Neural cell (in vitro differentiated cells): ENCODE measurements at regions not wholly inside any gene's neighbourhood (a gene's known extent, or its start where the extent isn't known, plus 50 kb on each side); places are given as distances from the start of the nearest gene placed in this dataset.

Experiments
- H2AFZ ChIP-seq: fragments of 200-600, 300-800 bp; sonication (generic), shearing (Covaris generic); 2 replicates; pipeline ENCODE4 v1.6.0; 2014; ENCODE audit warnings: low read depth, mild to moderate bottlenecking, antibody characterized with exemption, low read length, moderate library complexity
- H3F3A ChIP-seq: fragments of 200-600 bp; shearing (Covaris generic); 2 replicates; pipeline ENCODE4 v1.6.1; 2016; ENCODE audit warnings: mild to moderate bottlenecking, moderate library complexity, mixed read lengths, antibody characterized with exemption, low read length; ENCODE audit not compliant: insufficient read depth, poor library complexity, severe bottlenecking
- H3K27ac ChIP-seq: fragments of 200-600, 300-800 bp; sonication (generic), shearing (Covaris generic); 2 replicates; pipeline ENCODE4 v1.5.1; 2014; ENCODE audit warnings: mild to moderate bottlenecking, low read length, moderate library complexity
- H3K27me3 ChIP-seq: fragments of 300-800, 200-600 bp; sonication (generic), shearing (Covaris generic); 2 replicates; pipeline ENCODE4 v1.6.0; 2014; ENCODE audit warnings: mild to moderate bottlenecking, low read depth, low read length, moderate library complexity; ENCODE audit not compliant: insufficient read depth
- H3K36me3 ChIP-seq: fragments of 300-800, 200-600 bp; sonication (generic), shearing (Covaris generic); 2 replicates; pipeline ENCODE4 v1.5.1; 2014; ENCODE audit warnings: mild to moderate bottlenecking, antibody characterized with exemption, low read length, moderate library complexity; ENCODE audit not compliant: insufficient read depth
- H3K4me2 ChIP-seq: fragments of 300-800, 200-600 bp; sonication (generic), shearing (Covaris generic); 2 replicates; pipeline ENCODE4 v1.6.0; 2014; ENCODE audit warnings: mild to moderate bottlenecking, low read length
- H3K4me3 ChIP-seq: fragments of 300-800, 200-600 bp; sonication (generic), shearing (Covaris generic); 2 replicates; pipeline ENCODE4 v1.5.1; 2014; ENCODE audit warnings: mild to moderate bottlenecking, low read length, moderate library complexity
- H3K79me2 ChIP-seq: fragments of 200-600 bp; shearing (Covaris generic); replicated peaks from 2 replicates; pipeline ENCODE4 v1.6.0; 2014; ENCODE audit warnings: mild to moderate bottlenecking, low read length, moderate library complexity; ENCODE audit not compliant: insufficient read depth
- H3K9ac ChIP-seq: fragments of 300-800, 200-600 bp; sonication (generic), shearing (Covaris generic); 2 replicates; pipeline ENCODE4 v1.6.1; 2016; ENCODE audit warnings: mild to moderate bottlenecking, low read length, mixed read lengths
- H3K9me2 ChIP-seq: fragments of 200-600 bp; shearing (Covaris generic); 2 replicates; pipeline ENCODE4 v1.6.1; 2016; ENCODE audit warnings: mild to moderate bottlenecking, low read length, mixed read lengths; ENCODE audit not compliant: insufficient read depth
- H3K9me3 ChIP-seq: fragments of 200-600, 300-800 bp; sonication (generic), shearing (Covaris generic); 2 replicates; pipeline ENCODE4 v1.6.1; 2016; ENCODE audit warnings: mild to moderate bottlenecking, mixed run types, low read length, moderate library complexity, mixed read lengths
- H4K20me1 ChIP-seq: fragments of 200-600 bp; shearing (Covaris generic); 2 replicates; pipeline ENCODE4 v1.6.1; 2016; ENCODE audit warnings: mild to moderate bottlenecking, mixed run types; ENCODE audit not compliant: insufficient read depth
- EP300 ChIP-seq: fragments of 450-650 bp; conservative IDR thresholded peaks from 2 replicates; pipeline ENCODE4 v1.6.1; 2014; ENCODE audit warnings: antibody characterized with exemption, mild to moderate bottlenecking, moderate library complexity; ENCODE audit not compliant: poor library complexity, severe bottlenecking
- EZH2 ChIP-seq: fragments of 200-600, 300-800 bp; shearing (Covaris generic), sonication (generic); IDR thresholded peaks from 2 replicates; pipeline ENCODE4 v1.6.1; 2014; ENCODE audit warnings: antibody characterized with exemption, low read length, borderline replicate concordance, mild to moderate bottlenecking; ENCODE audit not compliant: insufficient read depth, poor library complexity, severe bottlenecking
- MXI1 ChIP-seq: fragments of 450-650 bp; conservative IDR thresholded peaks from 2 replicates; pipeline ENCODE4 v1.6.1; 2014; ENCODE audit warnings: antibody characterized with exemption, mild to moderate bottlenecking; ENCODE audit not compliant: poor library complexity, severe bottlenecking
- POLR2AphosphoS5 ChIP-seq: IDR thresholded peaks from 2 replicates; pipeline ENCODE4 v1.6.1; 2012
- RAD21 ChIP-seq: fragments of 450-650 bp; conservative IDR thresholded peaks from 2 replicates; pipeline ENCODE4 v1.6.1; 2014; ENCODE audit warnings: antibody characterized with exemption, mild to moderate bottlenecking, moderate library complexity
- SMC3 ChIP-seq: fragments of 450-650 bp; conservative IDR thresholded peaks from 2 replicates; pipeline ENCODE4 v1.6.1; 2014; ENCODE audit warnings: antibody characterized with exemption, mild to moderate bottlenecking, moderate library complexity; ENCODE audit not compliant: poor library complexity
- TAF1 ChIP-seq: IDR thresholded peaks from 2 replicates; pipeline ENCODE4 v1.6.1; 2012; ENCODE audit warnings: low read depth
- TF ChIP-seq, protein P1 (sequence below): IDR thresholded peaks from 2 replicates; pipeline ENCODE4 v1.6.1; 2012; ENCODE audit warnings: borderline replicate concordance
- TF ChIP-seq, protein P2 (sequence below): fragments of 450-650 bp; IDR thresholded peaks from 2 replicates; pipeline ENCODE4 v1.5.1; 2014; ENCODE audit warnings: antibody characterized with exemption, mild to moderate bottlenecking, moderate library complexity; ENCODE audit not compliant: poor library complexity, severe bottlenecking

DNA sequence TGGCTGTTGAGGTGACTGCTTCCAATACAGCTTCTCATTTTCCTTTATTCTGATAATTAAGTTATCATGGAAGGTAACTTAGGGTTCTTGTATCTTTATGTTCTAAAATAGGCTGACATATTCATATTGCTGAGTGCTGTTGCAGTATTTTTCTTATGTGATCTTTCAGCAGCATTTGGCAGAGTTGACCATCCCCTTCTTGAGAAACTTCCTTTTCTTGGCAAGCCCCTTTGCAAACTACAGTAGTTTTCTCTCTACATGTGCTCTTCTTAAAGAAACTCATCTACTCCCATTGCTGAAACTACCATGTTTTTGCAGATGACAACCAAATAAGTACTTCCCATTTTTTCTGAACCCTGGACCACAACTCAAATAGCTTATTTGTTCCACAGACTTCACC lies 476.5 kb upstream of the TRIB2 start:
- Histone ChIP-seq H4K20me1 (no peaks in the 10 kb centered on the region), H3K36me3 (no peaks in the 10 kb centered on the region), H3K79me2 (no peaks in the 10 kb centered on the region), H3K4me2 (no peak overlapping the region), H3K27me3 (no peaks in the 10 kb centered on the region), H3F3A (no peaks in the 10 kb centered on the region), H3K4me3 (no peak overlapping the region), H3K9me3 (no peaks in the 10 kb centered on the region), H3K27ac (no peak overlapping the region), H3K9me2 (no peaks in the 10 kb centered on the region), H3K9ac (no peak overlapping the region), H2AFZ (no peak overlapping the region)
- TF ChIP-seq SMC3, result no peak
- TF ChIP-seq TAF1, result no peak
- no peak for TF ChIP-seq RAD21
- TF ChIP-seq EP300, result no peak
- no peak for TF ChIP-seq EZH2
- TF ChIP-seq, protein P1, sequence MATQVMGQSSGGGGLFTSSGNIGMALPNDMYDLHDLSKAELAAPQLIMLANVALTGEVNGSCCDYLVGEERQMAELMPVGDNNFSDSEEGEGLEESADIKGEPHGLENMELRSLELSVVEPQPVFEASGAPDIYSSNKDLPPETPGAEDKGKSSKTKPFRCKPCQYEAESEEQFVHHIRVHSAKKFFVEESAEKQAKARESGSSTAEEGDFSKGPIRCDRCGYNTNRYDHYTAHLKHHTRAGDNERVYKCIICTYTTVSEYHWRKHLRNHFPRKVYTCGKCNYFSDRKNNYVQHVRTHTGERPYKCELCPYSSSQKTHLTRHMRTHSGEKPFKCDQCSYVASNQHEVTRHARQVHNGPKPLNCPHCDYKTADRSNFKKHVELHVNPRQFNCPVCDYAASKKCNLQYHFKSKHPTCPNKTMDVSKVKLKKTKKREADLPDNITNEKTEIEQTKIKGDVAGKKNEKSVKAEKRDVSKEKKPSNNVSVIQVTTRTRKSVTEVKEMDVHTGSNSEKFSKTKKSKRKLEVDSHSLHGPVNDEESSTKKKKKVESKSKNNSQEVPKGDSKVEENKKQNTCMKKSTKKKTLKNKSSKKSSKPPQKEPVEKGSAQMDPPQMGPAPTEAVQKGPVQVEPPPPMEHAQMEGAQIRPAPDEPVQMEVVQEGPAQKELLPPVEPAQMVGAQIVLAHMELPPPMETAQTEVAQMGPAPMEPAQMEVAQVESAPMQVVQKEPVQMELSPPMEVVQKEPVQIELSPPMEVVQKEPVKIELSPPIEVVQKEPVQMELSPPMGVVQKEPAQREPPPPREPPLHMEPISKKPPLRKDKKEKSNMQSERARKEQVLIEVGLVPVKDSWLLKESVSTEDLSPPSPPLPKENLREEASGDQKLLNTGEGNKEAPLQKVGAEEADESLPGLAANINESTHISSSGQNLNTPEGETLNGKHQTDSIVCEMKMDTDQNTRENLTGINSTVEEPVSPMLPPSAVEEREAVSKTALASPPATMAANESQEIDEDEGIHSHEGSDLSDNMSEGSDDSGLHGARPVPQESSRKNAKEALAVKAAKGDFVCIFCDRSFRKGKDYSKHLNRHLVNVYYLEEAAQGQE, result no peak
- TF ChIP-seq POLR2AphosphoS5, result no peak

DNA sequence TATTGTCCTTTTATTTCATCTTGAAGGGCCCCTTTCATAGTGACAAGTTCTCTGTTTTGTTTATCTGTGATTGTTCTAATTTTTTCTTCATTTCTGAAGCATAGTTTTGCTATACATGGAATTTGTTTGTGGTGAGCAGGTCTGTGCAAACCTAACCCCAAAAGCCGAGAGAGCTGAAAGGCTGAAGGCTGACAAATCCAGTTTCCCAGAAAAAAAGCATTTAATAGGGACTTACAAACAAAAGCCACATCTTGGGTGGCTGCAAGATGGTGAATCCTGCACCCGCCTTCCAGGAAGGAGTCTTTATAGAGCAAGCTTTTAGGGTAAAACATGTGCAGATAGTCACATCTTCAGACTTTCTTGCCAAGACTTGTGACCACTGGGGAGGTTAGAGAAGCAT lies 473.4 kb upstream of the TRIB2 start:
- no peak overlapping the region for H3K4me2 ChIP-seq

More for the DNA sequence above, 473.4 kb upstream of the TRIB2 start:
- Histone ChIP-seq H3K36me3 (no peaks in the 10 kb centered on the region), H3K27ac (no peak overlapping the region), H3K9me2 (no peaks in the 10 kb centered on the region), H4K20me1 (no peaks in the 10 kb centered on the region), H2AFZ (no peak overlapping the region), H3F3A (no peaks in the 10 kb centered on the region), H3K27me3 (no peaks in the 10 kb centered on the region), H3K4me3 (no peak overlapping the region), H3K79me2 (no peaks in the 10 kb centered on the region), H3K9me3 (no peaks in the 10 kb centered on the region), H3K9ac (no peak overlapping the region)
- TF ChIP-seq RAD21, result no peak
- TF ChIP-seq, protein P2, sequence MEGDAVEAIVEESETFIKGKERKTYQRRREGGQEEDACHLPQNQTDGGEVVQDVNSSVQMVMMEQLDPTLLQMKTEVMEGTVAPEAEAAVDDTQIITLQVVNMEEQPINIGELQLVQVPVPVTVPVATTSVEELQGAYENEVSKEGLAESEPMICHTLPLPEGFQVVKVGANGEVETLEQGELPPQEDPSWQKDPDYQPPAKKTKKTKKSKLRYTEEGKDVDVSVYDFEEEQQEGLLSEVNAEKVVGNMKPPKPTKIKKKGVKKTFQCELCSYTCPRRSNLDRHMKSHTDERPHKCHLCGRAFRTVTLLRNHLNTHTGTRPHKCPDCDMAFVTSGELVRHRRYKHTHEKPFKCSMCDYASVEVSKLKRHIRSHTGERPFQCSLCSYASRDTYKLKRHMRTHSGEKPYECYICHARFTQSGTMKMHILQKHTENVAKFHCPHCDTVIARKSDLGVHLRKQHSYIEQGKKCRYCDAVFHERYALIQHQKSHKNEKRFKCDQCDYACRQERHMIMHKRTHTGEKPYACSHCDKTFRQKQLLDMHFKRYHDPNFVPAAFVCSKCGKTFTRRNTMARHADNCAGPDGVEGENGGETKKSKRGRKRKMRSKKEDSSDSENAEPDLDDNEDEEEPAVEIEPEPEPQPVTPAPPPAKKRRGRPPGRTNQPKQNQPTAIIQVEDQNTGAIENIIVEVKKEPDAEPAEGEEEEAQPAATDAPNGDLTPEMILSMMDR, result no peak
- no peak for TF ChIP-seq EZH2
- no peak for TF ChIP-seq SMC3
- no peak for TF ChIP-seq POLR2AphosphoS5
- TF ChIP-seq EP300, result no peak
- no peak for TF ChIP-seq MXI1
- TF ChIP-seq, protein P1, result no peak
- no peak for TF ChIP-seq TAF1
